ENCODE measurements at regions not wholly inside any gene's neighbourhood (a gene's known extent, or its start where the extent isn't known, plus 50 kb on each side); places are given as distances from the start of the nearest gene placed in this dataset.

DNA sequence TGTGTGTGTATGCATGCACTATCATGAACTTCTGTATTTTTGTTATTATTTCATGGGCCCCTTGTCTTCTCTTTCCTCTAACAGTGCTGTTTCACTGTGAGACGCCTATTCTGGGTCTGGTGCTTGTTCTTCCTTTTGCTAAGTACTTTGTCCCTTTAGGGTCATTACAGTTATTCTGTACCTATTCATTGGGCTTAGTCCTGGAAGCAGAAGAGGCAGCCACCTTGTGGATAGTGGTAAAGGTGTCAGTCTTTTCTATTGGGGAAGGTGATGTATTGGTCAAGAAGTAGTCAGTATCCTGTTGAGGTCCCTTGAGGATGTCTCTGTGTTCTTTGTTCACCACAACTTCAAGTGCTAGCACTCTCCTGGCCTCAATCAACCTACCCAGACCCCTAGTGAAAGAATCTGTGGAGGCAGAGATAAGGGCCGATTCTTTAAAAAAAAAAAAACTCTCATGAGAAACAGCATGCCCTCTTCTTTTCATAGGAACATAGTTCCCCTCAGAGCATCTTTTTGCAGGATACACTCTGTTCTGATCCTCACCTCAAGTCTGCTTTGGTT, 593.8 kb downstream of the SPRY1 start:
- TF ChIP-seq ZFX (IDR thresholded peaks at IDR 0.05; ENCODE audit: borderline replicate concordance) (no peak), CTCF (IDR thresholded peaks at IDR 0.05) (no peak)

GRCh38 chr4:123994917-123995316, 598.3 kb downstream of the SPRY1 start:
- TF ChIP-seq ZFX (IDR thresholded peaks at IDR 0.05; ENCODE audit: borderline replicate concordance) (no peak), CTCF (IDR thresholded peaks at IDR 0.05) (peak; percentile 35)
- no peak overlapping the region for H3K27ac ChIP-seq

More for the DNA sequence above, 593.8 kb downstream of the SPRY1 start:
- no peak overlapping the region for H3K27ac ChIP-seq

GRCh38 chr4:123995936-123996335, 599.3 kb downstream of the SPRY1 start:
- no peak overlapping the region for H3K27ac ChIP-seq
- TF ChIP-seq CTCF (IDR thresholded peaks at IDR 0.05), result no peak
- no peak for TF ChIP-seq ZFX (IDR thresholded peaks at IDR 0.05; ENCODE audit: borderline replicate concordance)

DNA sequence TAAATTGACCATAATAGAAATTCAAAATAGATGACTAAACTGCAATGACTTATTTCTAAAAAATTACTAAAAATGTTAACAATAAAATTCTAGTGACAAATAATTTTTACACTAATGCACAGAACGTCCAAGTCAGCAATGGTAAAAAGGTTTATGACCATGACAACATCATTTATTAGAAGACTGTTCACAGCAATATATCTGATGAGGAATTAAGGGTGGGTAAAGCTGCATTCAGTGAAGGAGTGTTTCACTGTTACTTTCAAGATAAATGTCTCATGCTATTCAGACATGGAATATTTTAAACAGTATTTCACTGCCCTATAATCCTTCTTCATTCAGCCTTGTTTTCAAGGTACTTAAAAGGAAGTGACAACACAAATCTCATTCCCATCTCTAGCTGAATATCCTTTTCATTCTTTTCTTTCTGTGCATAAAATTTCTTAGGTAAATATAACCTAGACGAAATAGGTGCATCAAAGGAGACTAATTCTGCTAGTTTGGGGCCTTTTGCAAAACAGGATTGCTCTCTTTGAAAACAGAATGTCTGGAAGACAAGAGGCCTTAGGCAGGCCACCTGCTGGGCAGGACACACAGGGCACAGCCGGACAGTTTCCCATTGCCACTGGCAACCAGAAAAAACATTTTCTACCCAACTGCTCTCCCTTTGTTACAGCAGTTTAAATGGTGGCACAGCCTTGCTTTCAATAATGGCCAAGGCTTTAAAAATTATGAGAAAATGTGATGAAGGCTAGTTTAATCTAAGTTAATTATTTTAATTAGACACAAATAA, 600.3 kb downstream of the SPRY1 start:
- no peak overlapping the region for H3K27ac ChIP-seq

DNA sequence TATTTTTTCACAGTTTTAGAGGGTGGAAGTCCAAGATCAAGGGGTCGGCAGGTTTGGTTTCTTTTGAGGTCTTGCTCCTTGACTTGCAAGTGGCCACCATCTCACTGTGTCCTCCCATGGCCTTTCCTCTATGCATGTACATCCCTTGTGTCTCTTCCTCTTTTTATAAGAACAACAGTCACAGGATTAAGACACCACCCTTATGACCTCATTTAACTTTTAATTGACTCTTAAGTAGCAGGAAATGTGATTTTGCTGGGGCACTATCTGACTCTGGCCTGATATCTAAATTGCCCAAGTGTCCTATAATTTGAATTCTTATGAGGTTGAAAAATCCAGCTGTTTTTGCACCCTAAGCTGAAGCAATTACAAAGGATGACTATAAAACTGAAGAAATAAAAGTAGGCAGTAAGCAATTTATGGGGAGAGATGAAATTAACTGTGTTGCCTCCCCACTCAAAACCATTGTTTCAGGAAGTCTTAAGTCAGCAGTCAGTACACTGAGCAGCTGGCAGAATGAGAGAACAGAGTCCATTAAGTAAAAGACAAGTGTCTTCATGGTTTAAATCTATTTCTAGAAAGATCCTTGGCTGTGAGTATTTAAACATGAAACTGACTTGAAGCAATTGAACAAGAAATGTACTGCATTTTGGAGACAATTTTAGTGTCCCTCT, 601.3 kb downstream of the SPRY1 start:
- TF ChIP-seq ZFX (IDR thresholded peaks at IDR 0.05; ENCODE audit: borderline replicate concordance), result no peak
- no peak for TF ChIP-seq CTCF (IDR thresholded peaks at IDR 0.05)
- H3K27ac ChIP-seq, result no peak overlapping the region

More for the DNA sequence above, 600.3 kb downstream of the SPRY1 start:
- no peak for TF ChIP-seq CTCF (IDR thresholded peaks at IDR 0.05)
- TF ChIP-seq ZFX (IDR thresholded peaks at IDR 0.05; ENCODE audit: borderline replicate concordance), result no peak

DNA sequence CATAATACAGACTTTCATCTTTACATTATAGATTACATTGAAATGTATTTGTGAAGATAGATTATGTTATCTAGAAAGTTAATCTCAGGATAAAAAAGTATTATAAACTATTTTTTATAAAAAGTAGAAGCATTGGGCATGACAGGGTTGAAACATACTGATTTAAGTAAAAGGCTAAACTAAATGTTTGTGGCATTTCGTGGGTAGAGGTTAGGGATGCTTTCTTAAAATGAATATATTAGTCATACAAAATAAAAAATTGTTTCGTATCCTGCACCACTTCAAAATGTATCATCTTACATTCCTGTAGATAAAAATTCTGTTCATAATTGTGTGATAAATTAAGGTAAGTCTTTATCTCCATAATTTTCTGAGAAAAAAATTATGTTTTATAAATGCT, 603.6 kb downstream of the SPRY1 start:
- TF ChIP-seq ZFX (IDR thresholded peaks at IDR 0.05; ENCODE audit: borderline replicate concordance) (no peak), CTCF (IDR thresholded peaks at IDR 0.05) (no peak)
- no peak overlapping the region for H3K27ac ChIP-seq

- no peak for TF ChIP-seq ZFX (IDR thresholded peaks at IDR 0.05; ENCODE audit: borderline replicate concordance)
- TF ChIP-seq CTCF (IDR thresholded peaks at IDR 0.05), result no peak
These were observed 619.2 kb downstream of the SPRY1 start for GRCh38 chr4:124015766-124016165.

More at GRCh38 chr4:124015766-124016165, 619.2 kb downstream of the SPRY1 start:
- no peak overlapping the region for H3K27ac ChIP-seq

Data from 22Rv1 (cell line).